ENCODE measurements at regions not wholly inside any gene's neighbourhood (a gene's known extent, or its start where the extent isn't known, plus 50 kb on each side); places are given as distances from the start of the nearest gene placed in this dataset.
"Not testable (repeated sequence)": the region's sequence is repeated elsewhere in the genome, so short reads cannot be mapped to it uniquely, and the experiment has no call there.

DNA sequence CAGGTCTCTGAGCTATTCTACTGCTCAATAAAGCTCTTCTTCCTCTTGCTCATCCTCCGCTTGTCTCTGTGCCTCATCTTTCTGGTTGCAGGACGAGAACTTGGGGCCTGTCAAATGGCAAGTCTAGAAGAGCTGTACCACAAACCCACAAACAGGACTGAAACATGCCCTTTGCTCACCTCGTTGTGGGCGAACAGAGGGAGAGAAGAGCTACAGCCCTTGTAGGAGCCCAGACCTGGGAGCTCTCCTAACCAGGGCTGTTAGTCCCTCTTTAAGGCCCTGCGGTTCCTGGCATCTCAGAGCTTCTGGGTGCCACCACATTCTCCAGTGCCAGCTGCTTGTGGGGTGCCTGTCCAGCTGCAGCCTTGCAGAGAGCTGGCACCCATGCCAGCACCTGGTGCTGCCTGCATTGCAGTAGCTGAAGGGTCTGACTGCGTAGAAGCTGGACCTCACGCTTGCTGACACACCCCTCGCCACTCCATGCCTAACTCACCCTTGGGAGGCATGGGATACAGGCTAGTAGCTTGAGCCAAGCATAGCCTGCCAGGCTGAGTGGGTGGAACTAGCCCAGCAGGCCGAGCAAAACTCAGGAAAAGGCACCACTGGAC, 313.4 kb downstream of the ANKRD30B start:
- TF ChIP-seq, protein P1, sequence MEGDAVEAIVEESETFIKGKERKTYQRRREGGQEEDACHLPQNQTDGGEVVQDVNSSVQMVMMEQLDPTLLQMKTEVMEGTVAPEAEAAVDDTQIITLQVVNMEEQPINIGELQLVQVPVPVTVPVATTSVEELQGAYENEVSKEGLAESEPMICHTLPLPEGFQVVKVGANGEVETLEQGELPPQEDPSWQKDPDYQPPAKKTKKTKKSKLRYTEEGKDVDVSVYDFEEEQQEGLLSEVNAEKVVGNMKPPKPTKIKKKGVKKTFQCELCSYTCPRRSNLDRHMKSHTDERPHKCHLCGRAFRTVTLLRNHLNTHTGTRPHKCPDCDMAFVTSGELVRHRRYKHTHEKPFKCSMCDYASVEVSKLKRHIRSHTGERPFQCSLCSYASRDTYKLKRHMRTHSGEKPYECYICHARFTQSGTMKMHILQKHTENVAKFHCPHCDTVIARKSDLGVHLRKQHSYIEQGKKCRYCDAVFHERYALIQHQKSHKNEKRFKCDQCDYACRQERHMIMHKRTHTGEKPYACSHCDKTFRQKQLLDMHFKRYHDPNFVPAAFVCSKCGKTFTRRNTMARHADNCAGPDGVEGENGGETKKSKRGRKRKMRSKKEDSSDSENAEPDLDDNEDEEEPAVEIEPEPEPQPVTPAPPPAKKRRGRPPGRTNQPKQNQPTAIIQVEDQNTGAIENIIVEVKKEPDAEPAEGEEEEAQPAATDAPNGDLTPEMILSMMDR (conservative IDR thresholded peaks at IDR 0.05 in 1 of 2, IDR thresholded peaks at IDR 0.05 in 1 of 2; ENCODE audit: low read depth in 1 of 2, low read length in 2 of 2) = not testable (repeated sequence)
- TF ChIP-seq EZH2 (IDR thresholded peaks at IDR 0.05; ENCODE audit: low read length, missing control alignments) = not testable (repeated sequence)

All from fibroblast of lung (primary cell).